ENCODE measurements at regions not wholly inside any gene's neighbourhood (a gene's known extent, or its start where the extent isn't known, plus 50 kb on each side); places are given as distances from the start of the nearest gene placed in this dataset.

GRCh38 chr3:163306405-163306804, 1771.9 kb downstream of the SI start:
- no peak for DNase-seq (ENCODE audit: low read depth)
- H3K4me3 ChIP-seq (ENCODE audit: low read depth, low read length), result no peak overlapping the region
- no peak for TF ChIP-seq CTCF (conservative IDR thresholded peaks at IDR 0.05; ENCODE audit: low read depth, low read length)

- DNase-seq (ENCODE audit: low read depth), result no peak
- no peak overlapping the region for H3K4me3 ChIP-seq (ENCODE audit: low read depth, low read length)
- no peak for TF ChIP-seq CTCF (conservative IDR thresholded peaks at IDR 0.05; ENCODE audit: low read depth, low read length)
These were observed 1777.1 kb downstream of the OTOL1 start for GRCh38 chr3:163273694-163274093.

- no peak overlapping the region for H3K4me3 ChIP-seq (ENCODE audit: low read depth, low read length)
- DNase-seq (ENCODE audit: low read depth), result no peak
- no peak for TF ChIP-seq CTCF (conservative IDR thresholded peaks at IDR 0.05; ENCODE audit: low read depth, low read length)
These were observed 1770.1 kb downstream of the OTOL1 start for GRCh38 chr3:163266731-163267130.

- no peak overlapping the region for H3K4me3 ChIP-seq (ENCODE audit: low read depth, low read length)
- DNase-seq (ENCODE audit: low read depth), result no peak
- no peak for TF ChIP-seq CTCF (conservative IDR thresholded peaks at IDR 0.05; ENCODE audit: low read depth, low read length)
These were observed 1765.0 kb downstream of the OTOL1 start for GRCh38 chr3:163261618-163262017.

- DNase-seq (ENCODE audit: low read depth), result no peak
- H3K4me3 ChIP-seq (ENCODE audit: low read depth, low read length), result no peak overlapping the region
- TF ChIP-seq CTCF (conservative IDR thresholded peaks at IDR 0.05; ENCODE audit: low read depth, low read length), result no peak
These were observed 1764.4 kb downstream of the OTOL1 start for GRCh38 chr3:163261056-163261455.

- peak; percentile 1 for DNase-seq (ENCODE audit: low read depth)
- no peak overlapping the region for H3K4me3 ChIP-seq (ENCODE audit: low read depth, low read length)
- no peak for TF ChIP-seq CTCF (conservative IDR thresholded peaks at IDR 0.05; ENCODE audit: low read depth, low read length)
These were observed 1721.7 kb downstream of the OTOL1 start for GRCh38 chr3:163218336-163218735.

GRCh38 chr3:163213838-163214237, 1717.2 kb downstream of the OTOL1 start:
- no peak for TF ChIP-seq CTCF (conservative IDR thresholded peaks at IDR 0.05; ENCODE audit: low read depth, low read length)
- no peak overlapping the region for H3K4me3 ChIP-seq (ENCODE audit: low read depth, low read length)
- no peak for DNase-seq (ENCODE audit: low read depth)
